GM19397 (cell line): ENCODE measurements at regions not wholly inside any gene's neighbourhood (a gene's known extent, or its start where the extent isn't known, plus 50 kb on each side); places are given as distances from the start of the nearest gene placed in this dataset.
"Not testable (repeated sequence)": the region's sequence is repeated elsewhere in the genome, so short reads cannot be mapped to it uniquely, and the experiment has no call there.

Source experiments
- ATAC-seq: cut with Tn5 transposase; IDR thresholded peaks from one replicate; pipeline ENCODE4 v1.9.1; 2021; ENCODE audit warnings: mild to moderate bottlenecking, moderate library complexity; ENCODE audit not compliant: unreplicated experiment

GRCh38 chr6:169101981-169102380, 151.7 kb downstream of the THBS2 start:
- ATAC-seq, result no peak

GRCh38 chr6:169101036-169101805, 152.4 kb downstream of the THBS2 start:
- ATAC-seq, result no peak

- no peak for ATAC-seq
These were observed 154.0 kb downstream of the THBS2 start for GRCh38 chr6:169099411-169100202.

GRCh38 chr6:169098651-169099050, 155.0 kb downstream of the THBS2 start:
- not testable (repeated sequence) for ATAC-seq

GRCh38 chr6:169098116-169098515, 155.5 kb downstream of the THBS2 start:
- no peak for ATAC-seq

GRCh38 chr6:169097381-169097959, 156.2 kb downstream of the THBS2 start:
- ATAC-seq, result no peak

- no peak for ATAC-seq
These were observed 157.3 kb downstream of the THBS2 start for GRCh38 chr6:169096388-169096787.

- no peak for ATAC-seq
These were observed 158.5 kb downstream of the THBS2 start for GRCh38 chr6:169095153-169095552.

- ATAC-seq, result no peak
These were observed 159.1 kb downstream of the THBS2 start for GRCh38 chr6:169094552-169094950.

GRCh38 chr6:169093770-169094551, 159.7 kb downstream of the THBS2 start:
- ATAC-seq, result no peak

GRCh38 chr6:169093066-169093723, 160.5 kb downstream of the THBS2 start:
- ATAC-seq, result no peak

- ATAC-seq, result peak; percentile 52
These were observed 161.3 kb downstream of the THBS2 start for GRCh38 chr6:169092375-169092774.

GRCh38 chr6:169090514-169091127, 163.0 kb downstream of the THBS2 start:
- not testable (repeated sequence) for ATAC-seq

GRCh38 chr6:169088762-169089161, 164.9 kb downstream of the THBS2 start:
- ATAC-seq, result no peak

GRCh38 chr6:169087443-169088041, 166.1 kb downstream of the THBS2 start:
- no peak for ATAC-seq

GRCh38 chr6:169086616-169087015, 167.0 kb downstream of the THBS2 start:
- ATAC-seq, result not testable (repeated sequence)

GRCh38 chr6:169086020-169086419, 167.6 kb downstream of the THBS2 start:
- ATAC-seq, result no peak

- no peak for ATAC-seq
These were observed 168.2 kb downstream of the THBS2 start for GRCh38 chr6:169085466-169085865.

GRCh38 chr6:169084557-169084956, 169.1 kb downstream of the THBS2 start:
- not testable (repeated sequence) for ATAC-seq

- no peak for ATAC-seq
These were observed 169.6 kb downstream of the THBS2 start for GRCh38 chr6:169084067-169084466.
